ENCODE measurements at regions not wholly inside any gene's neighbourhood (a gene's known extent, or its start where the extent isn't known, plus 50 kb on each side); places are given as distances from the start of the nearest gene placed in this dataset.

- no peak for DNase-seq (ENCODE audit: low spot score)
Observed at GRCh38 chr18:76544511-76545345, 49.7 kb upstream of the ZNF516 start.

Measured in globus pallidus (tissue), 1 donor.